HG02798 (cell line): ENCODE measurements at regions not wholly inside any gene's neighbourhood (a gene's known extent, or its start where the extent isn't known, plus 50 kb on each side); places are given as distances from the start of the nearest gene placed in this dataset.

Experiments used
- ATAC-seq: cut with Tn5 transposase; IDR thresholded peaks from one replicate; pipeline ENCODE4 v1.9.1; 2021; ENCODE audit warnings: mild to moderate bottlenecking; ENCODE audit not compliant: unreplicated experiment, poor library complexity

DNA sequence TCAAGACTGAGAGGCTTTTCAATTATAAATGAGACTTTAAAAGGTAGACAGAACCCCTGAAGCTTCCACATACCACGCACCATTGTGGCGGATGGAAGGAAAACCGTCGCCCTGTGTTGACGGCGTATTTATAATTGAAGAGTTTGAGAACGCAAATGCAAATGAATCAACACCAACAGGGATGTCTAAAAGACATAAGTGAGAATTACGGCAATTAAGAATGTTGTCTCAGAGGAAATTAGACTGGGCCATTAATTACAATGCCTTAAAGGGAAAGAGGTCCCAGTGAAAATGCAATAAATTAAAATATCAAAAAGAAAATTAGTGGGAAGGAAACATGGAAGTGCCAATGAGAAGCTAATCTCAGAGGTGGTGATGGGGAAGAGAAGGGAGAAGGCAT, 148.5 kb upstream of the XYLT1 start:
- no peak for ATAC-seq

DNA sequence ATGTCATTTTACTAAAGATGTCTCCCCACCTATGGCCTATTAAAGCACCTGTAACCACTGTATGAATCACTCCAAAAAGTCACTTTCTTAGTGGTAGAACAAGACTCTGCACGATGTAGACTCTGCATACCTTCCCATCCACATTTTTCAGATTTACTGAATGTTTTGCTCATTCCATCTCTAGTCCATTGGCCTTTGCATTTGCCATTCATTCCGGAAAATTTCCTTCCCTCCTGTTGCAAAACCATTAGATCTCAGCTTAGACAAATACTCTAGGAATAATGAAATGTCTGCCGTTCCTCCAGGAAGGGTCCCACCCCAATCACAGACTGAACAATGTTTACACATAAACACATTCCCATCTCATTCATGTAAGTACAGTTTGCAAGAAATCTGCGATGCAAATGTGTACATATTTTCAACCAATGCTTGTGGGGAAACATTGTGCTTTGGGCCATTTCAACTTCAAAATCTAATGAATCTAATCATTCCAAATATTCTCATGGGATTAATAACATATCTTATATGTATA, 146.3 kb upstream of the XYLT1 start:
- no peak for ATAC-seq

DNA sequence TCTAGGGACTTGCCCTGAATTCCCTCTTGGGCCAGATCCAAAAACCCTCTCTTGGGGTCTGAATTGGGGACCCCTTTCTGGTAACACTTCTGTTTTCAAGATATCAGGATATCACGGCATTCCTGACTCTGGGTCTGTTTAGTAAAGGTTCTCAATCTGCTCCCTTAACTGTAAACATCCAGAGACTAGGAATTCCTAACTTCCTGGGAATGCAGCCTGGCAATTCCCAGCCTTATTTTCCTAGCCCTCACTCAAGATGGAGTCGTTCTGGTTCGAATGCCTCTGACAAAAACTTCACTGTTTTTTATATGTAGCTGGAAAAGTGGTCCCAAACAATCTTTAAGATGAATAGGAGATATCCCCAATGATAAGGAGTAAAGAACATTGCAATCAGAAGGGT, 141.6 kb upstream of the XYLT1 start:
- no peak for ATAC-seq

DNA sequence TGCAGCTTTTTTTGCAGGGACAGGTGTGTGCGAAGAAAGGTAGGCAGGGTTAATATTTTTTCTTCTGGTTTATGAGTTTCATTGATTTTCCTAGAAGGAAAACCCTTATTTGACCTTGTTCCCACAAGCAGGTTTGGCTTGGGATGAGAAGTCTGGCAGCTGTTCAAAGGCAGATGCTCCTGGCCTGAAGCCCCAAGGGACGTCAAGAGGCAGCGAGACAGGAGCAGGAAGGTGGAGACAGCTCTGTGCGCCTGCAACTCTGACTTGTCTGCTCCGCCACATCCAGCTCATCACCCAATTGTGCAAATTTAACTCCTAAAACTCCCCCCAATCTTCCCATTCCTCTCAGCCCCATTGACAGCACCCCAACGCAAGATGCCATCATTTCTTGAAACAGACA, 136.8 kb upstream of the XYLT1 start:
- ATAC-seq: no peak

DNA sequence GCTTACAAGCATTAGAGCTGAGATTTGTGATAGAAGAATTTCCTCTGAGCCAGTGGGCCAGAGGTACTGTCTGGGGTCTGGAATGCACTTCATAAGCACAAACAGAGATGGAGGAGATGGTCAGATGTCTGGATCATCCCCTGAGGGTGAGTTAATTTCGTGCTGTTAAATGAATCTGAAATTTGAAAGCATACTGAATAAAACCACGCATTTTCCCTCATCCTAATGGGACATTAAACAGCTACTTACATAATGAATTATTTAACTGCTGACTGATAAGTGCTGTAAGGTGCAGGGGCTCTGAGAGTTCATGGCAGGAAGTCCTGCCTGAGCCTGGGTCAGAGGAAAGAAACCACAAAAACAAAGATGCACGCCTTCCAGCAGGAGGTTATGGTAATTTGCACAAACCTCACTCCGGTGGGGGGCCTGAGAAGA, 136.3 kb upstream of the XYLT1 start:
- ATAC-seq: no peak

DNA sequence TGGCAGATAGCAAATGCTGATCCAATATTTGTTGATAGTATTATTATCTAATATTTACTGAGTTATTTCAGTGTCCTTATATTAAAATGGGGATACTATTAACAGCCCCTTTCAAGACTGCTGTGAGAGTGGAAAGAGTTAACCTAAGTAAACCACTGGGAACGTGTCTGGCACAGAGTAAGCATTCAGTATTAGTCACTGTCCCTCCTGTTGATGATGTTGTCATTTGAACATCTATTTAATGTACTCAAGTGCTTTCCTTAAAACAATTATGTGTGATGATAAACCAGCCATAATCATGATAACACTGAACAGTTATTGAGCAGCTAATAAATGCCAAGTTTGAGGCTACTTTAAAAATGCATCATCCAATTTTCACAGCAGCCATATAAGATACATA, 135.7 kb upstream of the XYLT1 start:
- ATAC-seq: no peak

DNA sequence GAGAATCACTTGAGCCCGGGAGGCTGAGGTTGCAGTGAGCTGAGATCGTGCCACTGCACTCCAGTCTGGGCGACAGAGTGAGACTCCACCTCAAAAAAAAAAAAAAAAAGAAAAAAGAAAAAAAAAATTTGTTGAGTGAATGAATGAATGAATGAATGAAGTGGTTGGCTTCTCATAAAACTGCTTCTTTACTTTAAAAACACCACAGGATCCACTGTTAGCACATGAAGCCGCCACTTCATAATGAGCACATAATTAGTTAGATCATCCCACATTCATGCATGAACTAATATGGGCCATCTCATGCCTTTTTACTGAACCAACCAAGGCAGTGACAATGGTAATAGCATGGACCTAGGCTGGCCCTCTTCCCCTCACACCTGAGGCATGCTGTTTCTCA, 135.0 kb upstream of the XYLT1 start:
- ATAC-seq: no peak

DNA sequence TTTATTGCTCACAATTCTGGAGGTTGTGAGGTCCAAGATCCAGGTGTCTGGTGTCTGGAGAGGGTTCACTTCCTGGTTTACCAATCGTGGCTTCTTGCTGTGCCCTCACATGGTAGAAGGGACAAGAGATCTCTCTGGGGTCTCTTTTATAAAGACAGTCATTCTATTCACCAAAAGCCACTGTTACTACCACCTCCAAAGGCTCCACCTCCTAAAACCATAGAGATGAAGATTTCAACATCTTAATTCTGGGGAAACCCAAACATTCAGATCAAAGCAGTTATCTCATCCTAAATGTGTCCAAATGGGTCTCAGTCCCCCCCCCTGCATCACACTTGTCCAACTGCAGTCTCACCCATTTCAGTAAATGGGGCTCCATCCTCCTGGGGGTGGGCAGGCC, 132.9 kb upstream of the XYLT1 start:
- ATAC-seq: no peak

DNA sequence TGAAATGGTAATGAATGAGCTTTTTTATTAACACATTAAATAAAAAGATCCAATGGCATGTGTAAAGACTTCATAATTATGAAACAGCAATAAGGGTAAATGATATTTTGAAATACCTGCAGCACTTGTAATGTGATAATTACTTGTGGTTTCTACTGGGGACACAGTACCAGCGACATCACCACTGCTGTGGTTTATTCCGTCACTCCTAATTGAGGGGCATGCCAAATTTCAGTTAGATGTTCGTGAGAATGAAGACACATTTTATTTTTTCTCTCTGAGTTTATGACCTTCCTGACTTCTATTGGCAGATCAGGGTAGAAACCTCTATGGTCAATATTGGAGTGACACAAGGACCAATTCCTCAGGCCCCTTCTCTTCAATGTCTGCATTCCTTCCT, 131.9 kb upstream of the XYLT1 start:
- ATAC-seq: no peak

DNA sequence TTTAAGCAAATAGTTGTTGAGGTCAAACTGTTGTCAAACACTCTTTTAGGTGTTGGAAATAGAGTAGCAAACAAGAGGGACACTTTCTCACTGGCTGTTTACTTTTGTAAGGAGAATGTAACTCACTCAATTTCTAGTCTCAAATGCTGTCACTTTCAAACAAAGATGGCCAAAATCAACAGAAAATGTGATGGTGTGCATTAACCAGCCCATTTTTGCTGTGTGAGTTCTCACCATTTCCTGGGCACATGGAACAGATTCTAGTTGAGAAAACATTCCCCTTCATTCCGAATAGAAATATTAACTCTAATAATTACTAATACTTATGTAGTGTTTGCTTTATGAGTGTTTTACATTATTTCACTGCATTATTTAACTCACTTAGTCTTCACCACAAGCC, 128.2 kb upstream of the XYLT1 start:
- no peak for ATAC-seq

DNA sequence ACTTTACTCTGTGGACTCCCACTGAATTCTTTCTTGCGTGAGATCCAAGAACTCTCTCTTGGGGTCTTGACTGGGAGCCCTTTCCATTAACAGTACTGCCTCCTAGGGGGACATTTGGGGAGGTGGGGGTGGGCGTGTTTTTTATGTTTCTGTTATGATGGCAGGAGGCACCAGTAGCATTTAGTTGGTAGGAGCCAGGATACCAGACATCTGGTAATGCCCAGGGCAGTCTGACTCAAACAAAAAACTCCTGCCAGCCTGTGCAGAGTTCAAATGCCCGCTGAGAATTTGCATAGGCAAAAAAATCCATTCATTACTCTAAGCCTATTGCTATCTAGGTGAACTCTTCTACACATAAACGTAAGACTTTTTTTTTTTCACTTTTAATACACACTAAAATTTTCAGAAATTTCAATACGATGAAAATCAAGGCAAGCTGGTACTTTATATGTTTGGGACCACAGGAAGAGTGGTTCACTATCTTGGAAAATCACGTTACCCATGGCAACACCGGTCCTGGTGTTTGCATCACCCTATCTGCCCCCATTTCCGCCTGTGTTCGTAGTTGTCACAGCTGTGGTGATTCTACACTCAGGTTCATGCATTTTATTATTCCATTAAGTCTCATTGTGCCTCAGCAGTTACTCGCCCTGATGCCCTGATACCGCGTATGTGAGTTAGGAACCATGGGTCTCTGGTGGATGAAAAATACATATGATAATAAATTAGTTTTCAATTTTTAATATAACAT, 121.1 kb upstream of the XYLT1 start:
- ATAC-seq: no peak

DNA sequence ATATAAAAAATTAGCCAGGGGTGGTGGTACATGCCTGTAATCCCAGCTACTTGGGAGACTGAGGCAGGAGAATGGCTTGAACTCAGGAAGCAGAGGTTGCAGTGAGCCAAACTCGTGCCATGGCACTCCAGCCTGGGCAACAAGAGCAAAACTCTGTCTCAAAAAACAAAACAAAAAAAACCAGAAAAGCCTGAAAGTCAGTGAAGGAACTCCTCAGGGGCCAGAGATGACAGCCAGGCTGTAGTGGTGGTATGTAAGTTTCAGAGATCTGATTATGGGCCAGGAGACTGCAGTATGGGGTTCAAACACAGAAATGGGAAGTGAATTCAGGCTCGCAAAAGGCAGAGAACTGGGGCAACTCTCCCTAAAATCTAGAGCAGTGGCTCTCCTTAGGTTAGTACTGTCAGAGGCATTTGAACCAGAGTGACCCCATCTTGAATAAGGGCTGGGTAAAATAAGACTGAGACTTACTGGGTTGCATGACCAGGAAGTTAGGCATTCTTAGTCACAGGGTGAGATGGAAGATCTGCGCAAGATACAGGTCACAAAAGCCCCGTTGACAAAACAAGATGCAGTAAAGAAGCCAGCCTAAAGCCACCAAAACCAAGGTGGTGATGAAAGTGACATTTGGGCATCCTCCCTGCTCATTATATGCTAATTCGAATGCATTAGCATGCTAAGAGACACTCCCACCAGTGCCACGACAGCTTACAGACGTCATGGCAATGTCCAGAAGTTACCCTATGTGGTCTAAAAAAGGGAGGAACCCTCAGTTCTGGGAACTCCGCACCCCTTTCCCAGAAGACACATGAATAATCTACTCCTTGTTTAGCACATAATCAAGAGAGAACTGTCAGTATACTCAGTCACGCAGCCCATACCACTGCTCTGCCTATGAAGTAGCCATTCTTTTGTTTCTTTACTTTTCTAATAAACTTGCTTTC, 120.2 kb upstream of the XYLT1 start:
- no peak for ATAC-seq

DNA sequence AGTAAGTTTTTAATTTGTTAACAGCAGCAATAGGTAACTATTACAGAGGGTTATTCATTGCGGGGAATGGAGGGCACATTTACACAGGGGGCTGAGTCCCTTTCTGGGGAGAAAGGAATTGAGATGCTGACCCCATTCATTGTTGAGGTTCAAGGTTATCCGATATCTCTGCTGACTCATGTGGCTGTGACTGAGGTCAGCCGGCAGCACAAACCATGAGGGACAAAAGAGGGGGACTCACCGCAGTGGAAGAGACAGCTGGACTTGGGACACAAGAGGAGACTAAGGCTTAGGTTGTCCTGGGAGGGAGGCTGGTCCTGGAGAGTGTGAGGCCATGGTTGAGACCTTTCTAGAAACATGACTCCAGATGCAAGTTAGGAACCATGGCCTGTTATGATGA, 119.1 kb upstream of the XYLT1 start:
- ATAC-seq: no peak

DNA sequence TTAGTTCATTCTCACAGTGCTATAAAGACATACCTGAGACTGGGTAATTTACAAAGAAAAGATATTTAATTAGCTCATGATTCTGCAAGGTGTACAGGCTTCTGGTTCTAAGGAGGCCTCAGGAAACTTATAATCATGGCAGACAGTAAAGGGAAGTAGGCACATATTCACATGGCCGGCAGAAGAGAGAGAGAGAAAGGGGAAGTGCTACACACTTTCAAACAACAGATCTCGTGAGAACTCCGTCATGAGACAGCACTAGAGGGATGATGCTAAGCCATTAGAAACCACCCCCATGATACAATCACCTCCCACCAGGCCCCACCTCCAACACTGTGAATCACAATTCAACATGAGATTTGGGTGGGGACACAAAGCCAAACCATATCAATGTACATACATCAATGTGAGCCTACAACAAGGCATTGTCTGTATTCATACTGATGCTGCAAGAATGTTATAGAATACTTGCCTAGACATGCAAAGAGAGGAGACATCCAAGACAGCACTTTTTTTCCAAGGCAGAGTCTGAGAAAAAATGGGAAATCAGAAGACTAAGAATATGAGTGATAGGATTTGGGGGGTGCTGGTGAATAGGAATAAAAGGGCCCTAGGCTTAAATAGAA, 114.8 kb upstream of the XYLT1 start:
- no peak for ATAC-seq

DNA sequence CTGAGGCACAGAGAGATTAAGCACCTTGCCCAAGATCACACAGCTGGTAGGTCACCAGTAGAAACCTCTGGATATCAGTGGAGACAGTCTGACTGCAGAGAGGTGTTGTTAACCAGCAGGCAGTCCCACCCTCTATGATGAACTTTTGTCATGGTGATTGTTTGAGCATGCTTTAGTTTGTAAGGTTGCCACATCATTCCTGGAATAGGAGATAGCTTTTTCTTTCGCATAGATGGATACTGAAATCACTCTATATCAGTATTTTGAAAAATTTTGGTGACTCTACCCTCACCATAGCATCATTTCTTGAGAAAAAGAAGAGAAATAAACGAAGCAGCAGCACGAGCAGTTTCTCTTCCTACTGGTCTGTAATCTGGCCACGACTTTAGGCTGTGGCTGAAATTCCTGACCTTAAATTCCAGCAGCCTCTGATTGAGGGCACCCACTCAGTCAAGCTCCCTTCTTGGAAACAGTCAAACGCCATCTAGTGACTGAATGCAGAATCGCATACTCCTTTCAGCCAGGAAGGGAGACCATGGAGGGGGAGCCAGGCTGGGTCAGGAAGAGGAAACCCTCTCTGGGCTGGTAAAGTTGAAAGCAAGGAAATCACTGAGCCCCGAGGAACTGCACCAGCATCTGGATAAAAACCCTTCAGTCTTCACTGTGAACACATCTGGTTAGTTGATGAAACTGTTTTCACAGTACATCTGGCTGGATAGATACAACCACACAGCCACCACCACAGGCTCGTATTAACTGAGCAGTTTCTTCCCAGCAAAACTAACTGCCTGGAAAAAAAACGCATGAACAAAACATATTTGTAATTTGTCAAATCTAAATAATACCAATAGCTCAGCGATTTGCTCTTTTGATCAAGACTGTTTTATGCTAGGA, 108.5 kb upstream of the XYLT1 start:
- no peak for ATAC-seq

DNA sequence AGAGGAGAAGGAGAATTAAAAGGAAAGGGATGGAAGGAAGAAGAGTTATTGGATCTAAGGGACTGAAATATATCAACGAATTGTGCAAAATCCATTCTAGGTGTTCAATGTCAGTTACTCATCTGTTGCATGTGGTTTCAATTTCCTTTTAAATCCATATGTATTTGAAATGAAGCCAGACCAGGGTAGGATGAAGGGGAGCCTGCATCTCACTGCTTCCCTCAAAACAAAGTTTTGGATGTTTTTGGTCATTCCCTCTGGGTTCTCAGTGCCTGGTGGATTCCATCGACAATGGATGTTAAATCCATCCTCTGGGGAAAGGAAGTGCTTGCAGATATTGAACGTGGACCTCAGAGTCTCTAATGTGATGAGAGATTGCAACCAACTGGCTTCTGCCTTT, 103.5 kb upstream of the XYLT1 start:
- no peak for ATAC-seq

DNA sequence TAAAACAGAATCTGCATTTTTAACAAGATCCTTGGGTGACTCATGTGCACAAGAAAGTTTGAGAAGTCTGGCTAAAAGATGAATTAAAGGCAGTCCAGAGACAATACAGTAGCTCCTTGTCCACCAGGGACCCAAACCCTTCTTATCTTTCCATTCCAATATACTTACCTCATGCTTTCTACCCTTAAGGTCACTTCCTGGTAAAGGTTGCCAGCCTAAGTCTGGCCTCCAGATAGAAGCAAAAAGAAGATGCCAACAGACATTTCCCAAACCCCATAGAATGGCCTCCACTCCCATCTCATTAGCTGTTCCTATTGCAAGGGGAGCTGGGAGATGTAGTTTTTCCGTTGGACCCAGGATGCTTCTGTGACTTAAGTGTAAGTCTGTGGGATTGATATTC, 101.4 kb upstream of the XYLT1 start:
- no peak for ATAC-seq

DNA sequence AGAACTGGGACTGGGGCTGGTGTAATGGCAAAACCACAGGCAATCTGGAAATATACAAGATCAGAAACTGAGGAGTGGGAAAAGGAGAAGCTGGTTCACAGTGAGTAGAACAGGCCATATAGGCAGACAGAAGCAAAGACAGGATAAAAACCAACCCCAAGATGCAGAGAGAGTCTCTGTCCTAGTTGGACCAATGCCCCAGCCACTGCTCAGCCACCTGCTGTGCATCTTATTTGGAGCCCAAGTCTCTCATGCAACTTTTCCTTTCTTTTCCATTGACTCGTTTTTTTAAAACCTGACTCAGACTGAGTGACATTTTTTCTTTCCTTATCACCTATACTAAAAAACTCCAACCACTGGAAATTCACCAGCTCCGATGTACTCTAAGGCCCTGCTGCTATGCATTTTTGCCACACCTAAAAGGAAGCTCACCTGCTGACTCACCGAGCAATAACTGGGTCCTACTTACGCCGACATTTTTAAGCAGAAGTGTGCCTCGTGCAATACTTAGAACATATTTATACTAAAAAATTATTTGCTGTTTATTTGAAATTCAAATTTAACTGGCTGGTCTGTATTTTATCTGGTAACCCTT, 100.8 kb upstream of the XYLT1 start:
- ATAC-seq: no peak

DNA sequence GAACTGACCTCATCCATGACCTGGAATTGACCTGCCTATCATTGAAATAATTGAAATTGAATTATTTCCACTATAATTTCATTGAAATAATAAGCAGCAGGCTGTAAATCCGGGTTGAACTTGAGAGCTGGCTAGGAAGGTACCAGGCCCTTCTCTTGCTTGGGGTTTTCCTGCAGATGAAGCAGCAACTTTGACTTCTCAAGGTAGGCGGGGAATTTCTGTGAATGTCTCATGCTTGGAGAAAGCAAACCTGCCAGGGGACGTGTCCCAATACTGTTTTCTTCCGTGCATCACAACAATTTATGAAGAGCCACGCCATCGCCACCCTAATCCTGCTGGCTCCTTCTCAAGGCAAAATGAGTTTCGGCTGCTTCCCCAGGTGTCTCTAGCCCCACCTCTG, 97.5 kb upstream of the XYLT1 start:
- ATAC-seq: no peak

DNA sequence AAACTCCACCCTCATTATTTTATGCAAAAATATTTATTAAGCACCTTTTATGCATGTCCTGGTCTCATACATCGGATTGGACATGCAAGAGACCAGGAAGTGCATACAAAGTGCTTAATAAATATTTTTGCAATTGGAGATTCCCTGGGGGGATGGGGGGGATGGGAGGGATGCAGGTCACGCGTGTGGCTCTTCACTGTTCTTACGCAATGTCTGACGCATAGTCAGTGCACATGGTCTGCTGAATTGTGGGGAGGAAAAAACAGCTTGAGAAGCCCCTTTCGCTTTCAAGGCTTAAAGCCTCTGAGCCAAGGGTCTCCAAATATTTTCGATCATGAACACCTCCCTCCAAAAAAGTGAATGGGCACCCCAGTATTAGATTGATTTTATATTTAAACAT, 96.7 kb upstream of the XYLT1 start:
- ATAC-seq: no peak
